ENCODE measurements at regions not wholly inside any gene's neighbourhood (a gene's known extent, or its start where the extent isn't known, plus 50 kb on each side); places are given as distances from the start of the nearest gene placed in this dataset.

DNA sequence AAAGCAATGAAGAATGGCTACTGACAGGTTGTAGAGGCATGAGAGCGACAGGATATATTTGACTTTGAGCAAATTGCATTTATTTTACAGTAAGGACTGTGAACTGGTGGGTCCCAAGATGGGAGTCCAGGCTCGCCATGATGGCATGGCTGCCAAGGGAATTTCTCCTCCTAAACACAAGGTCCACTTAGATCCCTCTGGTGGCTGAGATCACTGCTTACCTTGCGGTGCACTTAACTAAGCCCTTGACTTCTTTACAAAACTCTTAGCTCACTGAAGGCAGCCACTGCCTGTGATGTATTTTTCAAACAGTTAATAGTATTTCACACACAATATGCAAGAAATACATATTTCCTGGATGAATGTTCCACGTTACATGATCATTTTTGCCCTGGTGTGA is 50.3 kb upstream of the SORBS2 start:
- DNase-seq (ENCODE audit: low spot score in 2 of 2), result no peak
- Histone ChIP-seq H3K27ac (no peak overlapping the region), H3K4me1 (peaks cover 0 to 7% (median 0%) of the 10 kb centered on the region in 4 donors), H3K4me3 (no peak overlapping the region), H3K36me3 (no peaks in the 10 kb centered on the region), H3K27me3 (no peaks in the 10 kb centered on the region), H3K9me3 (peaks cover 0 to 8% (median 0%) of the 10 kb centered on the region in 4 donors)
- 92 to 97% methylated on average over 4 of the region's 4 CpGs for WGBS, 2 donors
- TF ChIP-seq CTCF (IDR thresholded peaks at IDR 0.05), result no peak
- TF ChIP-seq POLR2A (IDR thresholded peaks at IDR 0.05), result no peak
- TF ChIP-seq EP300 (IDR thresholded peaks at IDR 0.05), result no peak

- Histone ChIP-seq H3K36me3 (no peaks in the 10 kb centered on the region), H3K9me3 (no peaks in the 10 kb centered on the region), H3K27ac (no peak overlapping the region), H3K4me3 (no peak overlapping the region), H3K4me1 (peaks cover 0 to 4% (median 0%) of the 10 kb centered on the region in 4 donors), H3K27me3 (no peaks in the 10 kb centered on the region)
- WGBS, 2 donors, result 50 to 61% methylated on average over 1 of the region's 1 CpG
- DNase-seq (ENCODE audit: low spot score in 2 of 2), result no peak
- TF ChIP-seq EP300 (IDR thresholded peaks at IDR 0.05), result no peak
- no peak for TF ChIP-seq CTCF (IDR thresholded peaks at IDR 0.05)
- TF ChIP-seq POLR2A (IDR thresholded peaks at IDR 0.05), result no peak
Observed at GRCh38 chr4:185863946-185864345, 52.0 kb upstream of the SORBS2 start.

DNA sequence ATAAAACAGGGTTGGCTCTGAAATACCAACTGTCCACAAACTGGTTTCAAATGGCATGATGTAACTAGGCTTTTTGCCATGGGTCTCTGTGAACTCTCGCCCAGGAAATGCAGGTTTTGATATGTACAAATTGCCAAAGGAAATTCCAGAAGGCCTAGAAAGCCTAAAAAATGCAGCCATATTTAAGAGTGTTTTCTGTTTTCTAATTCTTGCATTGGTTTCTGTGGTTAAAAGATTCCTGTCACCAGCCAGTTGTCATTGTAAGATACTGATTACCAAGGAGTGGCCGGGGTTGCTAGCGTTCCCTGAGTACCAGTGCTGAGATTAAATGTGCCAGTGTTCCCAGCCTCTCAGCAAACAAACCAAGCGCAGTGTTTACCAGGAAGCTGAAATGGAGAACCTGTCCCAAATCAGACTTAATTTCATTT is 53.9 kb upstream of the SORBS2 start:
- DNase-seq (ENCODE audit: low spot score in 2 of 2), result no peak
- no peaks in the 10 kb centered on the region for H3K27me3 ChIP-seq
- H3K9me3 ChIP-seq, result no peaks in the 10 kb centered on the region
- no peak overlapping the region for H3K27ac ChIP-seq
- no peaks in the 10 kb centered on the region for H3K36me3 ChIP-seq
- no peak overlapping the region for H3K4me3 ChIP-seq
- TF ChIP-seq EP300 (IDR thresholded peaks at IDR 0.05) (no peak), POLR2A (IDR thresholded peaks at IDR 0.05) (no peak), CTCF (IDR thresholded peaks at IDR 0.05) (no peak)
- no peaks in the 10 kb centered on the region for H3K4me1 ChIP-seq
- 74 to 90% methylated on average over 4 of the region's 4 CpGs for WGBS, 2 donors

GRCh38 chr4:185867770-185868169 is 55.8 kb upstream of the SORBS2 start:
- TF ChIP-seq EP300 (IDR thresholded peaks at IDR 0.05) (no peak), POLR2A (IDR thresholded peaks at IDR 0.05) (no peak), CTCF (IDR thresholded peaks at IDR 0.05) (no peak)
- H3K27me3 ChIP-seq, result no peaks in the 10 kb centered on the region
- H3K4me3 ChIP-seq, result no peak overlapping the region
- 65 to 78% methylated on average over 3 of the region's 3 CpGs for WGBS, 2 donors
- H3K27ac ChIP-seq, result no peak overlapping the region
- DNase-seq (ENCODE audit: low spot score in 2 of 2), result no peak
- no peaks in the 10 kb centered on the region for H3K36me3 ChIP-seq
- no peaks in the 10 kb centered on the region for H3K9me3 ChIP-seq
- no peaks in the 10 kb centered on the region for H3K4me1 ChIP-seq

- H3K4me3 ChIP-seq, result no peak overlapping the region
- TF ChIP-seq CTCF (IDR thresholded peaks at IDR 0.05) (no peak), EP300 (IDR thresholded peaks at IDR 0.05) (no peak), POLR2A (IDR thresholded peaks at IDR 0.05) (no peak)
- no peak for DNase-seq (ENCODE audit: low spot score in 2 of 2)
Observed at GRCh38 chr4:185868983-185869382, 57.0 kb upstream of the SORBS2 start.

More at GRCh38 chr4:185868983-185869382, 57.0 kb upstream of the SORBS2 start:
- H3K4me1 ChIP-seq, result no peaks in the 10 kb centered on the region
- no peaks in the 10 kb centered on the region for H3K36me3 ChIP-seq
- no peak overlapping the region for H3K27ac ChIP-seq
- H3K27me3 ChIP-seq, result no peaks in the 10 kb centered on the region
- WGBS, 2 donors, result 88 to 97% methylated on average over 3 of the region's 3 CpGs
- no peaks in the 10 kb centered on the region for H3K9me3 ChIP-seq

All from tibial nerve (tissue), 4 donors.